NCI-H526 treated with DMSO at 0.1 percent for 48 hours (cell line): ENCODE measurements at regions not wholly inside any gene's neighbourhood (a gene's known extent, or its start where the extent isn't known, plus 50 kb on each side); places are given as distances from the start of the nearest gene placed in this dataset.
"Not testable (repeated sequence)": the region's sequence is repeated elsewhere in the genome, so short reads cannot be mapped to it uniquely, and the experiment has no call there.

ENCODE experiments used
- DNase-seq: peaks from one replicate; lab custom pipeline; 2025; lab: John Stamatoyannopoulos, UW

GRCh38 chr1:244297087-244297486, 154.6 kb downstream of the ADSS2 start:
- no peak for DNase-seq

DNA sequence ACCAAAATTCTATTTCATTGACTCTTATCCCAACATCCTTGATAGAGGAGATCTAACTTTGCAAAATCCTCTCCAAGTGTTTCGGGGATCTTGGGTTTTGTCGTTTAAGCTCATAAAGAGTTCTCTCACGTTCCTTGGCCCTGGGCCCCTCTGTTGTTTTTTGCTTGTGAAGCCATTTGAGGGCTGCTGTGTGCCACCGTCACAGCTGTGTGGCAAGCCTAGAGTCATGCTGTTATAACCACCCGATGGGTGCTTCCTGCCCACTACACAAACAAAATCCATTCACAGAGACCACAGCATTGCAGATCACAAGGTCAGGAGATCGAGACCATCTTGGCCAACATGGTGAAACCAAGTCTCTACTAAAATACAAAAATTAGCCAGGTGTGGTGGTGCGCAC, 154.1 kb downstream of the ADSS2 start:
- DNase-seq: no peak

DNA sequence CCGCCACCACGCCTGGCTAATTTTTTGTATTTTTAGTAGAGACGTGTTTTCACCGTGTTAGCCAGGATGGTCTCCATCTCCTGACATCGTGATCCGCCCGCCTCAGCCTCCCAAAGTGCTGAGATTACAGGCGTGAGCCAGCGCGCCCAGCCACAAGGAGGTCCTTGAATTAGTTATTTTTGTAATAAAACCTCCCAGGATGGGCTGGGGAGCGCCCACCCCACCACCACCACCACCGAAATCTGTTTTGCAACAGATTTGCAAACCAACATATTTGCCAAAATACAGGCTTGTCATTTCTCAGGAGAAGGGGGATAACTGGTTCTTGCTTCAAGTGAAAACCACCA, 151.7 kb downstream of the ADSS2 start:
- not testable (repeated sequence) for DNase-seq

DNA sequence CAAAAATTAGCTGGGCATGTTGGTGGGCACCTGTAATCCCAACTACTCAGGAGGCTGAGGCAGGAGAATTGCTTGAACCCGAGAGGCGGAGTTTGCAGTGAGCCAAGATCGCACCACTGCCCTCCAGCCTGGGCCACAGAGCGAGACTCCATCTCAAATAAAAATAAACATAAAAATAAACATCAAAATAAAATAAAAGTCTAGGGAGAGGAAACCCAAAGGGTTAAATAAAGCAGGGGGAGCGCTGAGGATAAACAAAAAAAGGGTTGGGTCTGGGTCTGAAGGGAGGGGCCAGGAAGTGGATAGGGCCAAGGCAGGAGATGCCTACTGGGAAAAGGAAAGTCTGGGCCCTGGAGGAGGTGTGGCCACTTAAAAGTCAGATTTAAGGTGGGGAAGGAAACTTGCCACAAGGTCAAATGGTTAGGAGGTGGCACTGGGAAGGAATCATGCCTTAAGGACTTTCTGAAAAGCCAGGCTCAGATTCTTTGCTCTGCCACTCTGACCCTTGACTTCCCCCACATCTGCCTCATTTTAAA, 150.0 kb downstream of the ADSS2 start:
- DNase-seq: no peak

DNA sequence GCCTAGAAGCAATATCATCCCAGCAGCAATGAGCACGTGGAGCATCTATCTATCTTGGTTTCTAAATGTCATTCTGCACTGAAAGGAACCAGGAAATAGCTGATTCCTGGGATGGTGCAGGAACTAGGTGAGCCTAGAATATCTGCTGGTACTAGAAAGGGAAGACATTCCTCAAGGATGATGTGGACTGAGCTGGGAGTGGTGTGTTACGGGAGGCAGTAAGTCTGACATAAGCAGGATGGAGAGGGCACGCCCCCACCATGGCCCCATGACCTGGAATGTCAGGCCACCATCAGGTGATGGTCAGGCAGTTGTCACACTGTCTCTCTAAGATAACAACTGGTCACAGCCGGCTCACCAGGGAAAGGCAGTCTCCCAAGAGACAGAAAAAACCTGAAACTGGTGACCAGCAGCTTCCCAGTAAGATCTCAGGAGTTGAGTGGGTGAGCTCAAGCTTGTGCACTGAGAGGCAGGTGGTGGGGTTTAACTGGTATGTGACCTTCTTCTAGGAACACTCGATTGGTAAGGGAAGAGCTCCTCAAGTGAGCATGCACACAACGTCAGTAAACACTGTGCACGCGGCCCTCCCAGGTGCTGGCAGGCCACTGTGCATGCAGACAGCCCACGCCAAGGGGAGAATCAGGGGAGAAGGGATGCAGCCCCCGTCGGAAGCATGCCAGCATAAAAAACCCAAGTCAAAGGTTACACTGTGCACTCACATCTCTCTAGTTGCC, 148.7 kb downstream of the ADSS2 start:
- no peak for DNase-seq

GRCh38 chr1:244303610-244303969, 148.1 kb downstream of the ADSS2 start:
- DNase-seq: no peak

GRCh38 chr1:244304156-244304555, 147.6 kb downstream of the ADSS2 start:
- DNase-seq: peak; percentile 81

DNA sequence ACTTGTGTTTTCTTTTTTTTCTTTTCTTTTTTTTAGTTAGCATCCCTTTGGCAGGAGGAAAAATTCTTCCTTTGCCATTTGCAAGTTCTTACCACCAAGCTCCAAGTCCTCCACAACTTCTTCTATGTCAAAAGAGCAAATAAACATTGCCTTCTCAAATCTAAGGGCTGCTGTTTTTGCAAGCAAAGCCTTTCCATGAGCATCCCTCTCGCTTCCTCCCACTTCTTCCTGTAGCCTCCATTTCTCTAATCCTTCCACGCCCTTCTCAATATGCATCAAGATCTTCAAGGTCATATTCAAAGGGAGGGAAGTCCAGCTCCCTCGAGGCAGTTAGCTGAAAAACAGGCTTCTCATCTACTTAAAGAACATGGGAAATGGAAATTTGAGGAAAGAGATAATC, 147.1 kb downstream of the ADSS2 start:
- DNase-seq: no peak

- DNase-seq: no peak
Measured at GRCh38 chr1:244305776-244306341, 145.8 kb downstream of the ADSS2 start.

DNA sequence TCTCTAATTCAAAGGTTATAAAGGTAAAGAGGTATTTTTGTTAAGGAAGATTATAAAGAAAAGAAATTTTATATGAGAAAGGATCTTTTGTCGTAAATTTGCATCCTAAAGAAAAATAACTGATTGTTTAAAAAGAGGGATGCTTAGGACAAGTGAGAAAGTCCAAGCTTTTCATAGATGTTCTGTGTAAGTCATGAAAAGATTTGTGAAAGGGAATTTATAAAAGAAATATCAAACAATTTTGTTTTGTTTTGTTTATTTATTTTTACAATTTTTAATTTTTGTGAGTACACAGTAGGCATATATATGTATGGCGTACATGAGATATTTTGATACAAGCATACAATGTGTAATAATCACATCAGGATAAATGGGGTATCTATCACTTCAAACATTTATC, 145.2 kb downstream of the ADSS2 start:
- DNase-seq: no peak

DNA sequence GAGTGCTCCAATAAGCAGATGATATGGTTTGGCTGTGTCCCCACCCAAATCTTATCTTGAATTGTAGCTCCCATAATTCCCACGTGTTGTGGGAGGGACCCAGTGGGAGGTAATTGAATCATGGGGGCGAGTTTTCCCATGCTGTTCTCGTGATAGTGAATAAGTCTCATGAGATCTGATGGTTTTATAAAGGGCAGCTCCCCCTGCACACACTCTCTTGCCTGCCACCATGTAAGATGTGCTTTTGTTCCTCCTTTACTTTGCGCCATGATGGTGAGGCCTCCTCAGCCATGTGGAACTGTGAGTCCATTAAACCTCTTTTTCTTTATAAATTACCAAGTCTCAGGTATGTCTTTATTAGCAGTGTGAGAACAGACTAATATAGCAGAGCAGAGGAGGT, 142.5 kb downstream of the ADSS2 start:
- not testable (repeated sequence) for DNase-seq

DNA sequence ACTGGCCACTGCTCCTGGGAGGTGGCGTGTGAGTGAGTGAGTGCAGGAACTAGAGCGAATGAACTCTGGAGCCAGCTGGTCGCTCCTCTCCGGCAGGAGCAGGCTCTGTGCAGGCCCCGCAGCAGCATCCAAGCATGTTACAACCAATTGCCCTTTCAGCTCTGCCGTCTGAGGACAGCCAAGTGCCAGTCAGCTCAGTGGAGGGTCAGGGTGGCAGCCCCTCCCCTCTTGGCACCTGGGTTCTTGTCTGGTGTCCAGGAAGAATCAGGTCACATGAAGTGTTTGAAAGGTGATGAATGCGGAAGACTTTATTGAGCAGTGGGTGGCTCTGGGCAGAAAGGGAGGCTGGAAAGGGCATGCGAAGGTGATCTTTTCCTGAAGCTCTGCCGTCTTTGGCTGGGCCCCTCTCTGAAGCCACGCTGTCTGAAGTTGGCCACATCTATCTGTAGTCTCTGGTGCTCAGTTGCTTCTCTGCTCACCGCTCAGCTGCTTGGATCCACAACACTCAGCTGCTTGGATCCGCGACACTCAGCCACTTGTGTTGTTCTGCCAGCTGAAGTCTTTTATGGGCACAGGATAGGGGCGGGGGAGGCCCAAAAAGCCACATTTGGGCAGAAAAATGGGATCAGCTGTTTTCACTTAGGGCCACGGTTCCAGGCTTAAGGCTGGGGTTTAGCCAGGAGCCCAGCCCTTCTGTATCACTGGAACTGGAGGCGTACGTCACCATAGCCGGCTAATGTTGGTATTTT, 139.8 kb downstream of the ADSS2 start:
- DNase-seq: no peak

- DNase-seq: no peak
Measured at GRCh38 chr1:244313346-244313745, 138.4 kb downstream of the ADSS2 start.

DNA sequence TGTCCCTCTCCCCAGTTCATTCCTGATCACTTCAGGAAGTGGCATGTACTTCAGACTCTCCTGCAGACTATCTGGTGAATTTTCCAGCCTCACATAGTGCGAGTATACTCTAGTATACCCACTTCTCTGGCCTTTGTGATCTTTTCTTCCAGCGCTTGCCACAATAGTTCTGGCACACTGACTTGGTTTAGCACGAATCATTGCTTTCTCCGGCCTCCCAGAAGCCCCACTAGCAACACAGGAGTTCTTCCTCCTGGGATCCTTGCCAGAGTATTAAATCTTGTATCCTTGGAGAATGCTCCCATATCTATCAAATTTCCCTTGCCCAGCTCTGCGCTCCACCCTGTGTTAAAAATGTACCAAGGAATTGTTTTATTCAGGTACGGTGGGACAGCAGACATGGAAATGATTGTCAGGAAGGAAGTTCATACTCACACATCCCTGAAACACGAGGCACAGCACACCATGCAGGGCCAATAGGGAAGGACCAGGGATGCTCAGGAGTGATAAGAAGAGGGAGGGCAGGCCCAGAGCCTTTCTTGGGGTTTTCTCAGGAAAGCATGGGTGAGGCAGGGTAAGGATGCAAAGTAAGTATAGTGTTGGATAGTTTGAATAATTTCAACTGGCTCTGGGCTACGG, 136.7 kb downstream of the ADSS2 start:
- DNase-seq: no peak

DNA sequence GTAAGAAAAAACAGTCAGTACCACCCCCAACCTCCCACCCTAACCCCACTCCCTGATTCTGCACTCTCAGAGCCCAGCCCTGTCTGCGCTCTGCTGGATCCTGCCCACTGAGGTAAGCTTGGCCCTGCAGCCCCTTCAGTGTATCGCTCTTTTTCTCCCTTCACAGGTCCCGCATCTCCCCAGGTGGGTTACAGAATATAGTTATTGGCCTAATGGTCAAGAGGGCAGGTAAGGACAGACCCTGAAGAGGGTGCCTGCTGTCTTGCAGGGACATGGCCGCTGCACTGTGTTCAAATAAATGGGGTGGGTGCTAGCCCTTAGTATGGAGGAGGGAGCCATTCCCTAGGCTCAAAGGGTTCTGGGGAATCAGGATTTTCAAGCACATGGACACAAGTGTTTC, 135.7 kb downstream of the ADSS2 start:
- no peak for DNase-seq

DNA sequence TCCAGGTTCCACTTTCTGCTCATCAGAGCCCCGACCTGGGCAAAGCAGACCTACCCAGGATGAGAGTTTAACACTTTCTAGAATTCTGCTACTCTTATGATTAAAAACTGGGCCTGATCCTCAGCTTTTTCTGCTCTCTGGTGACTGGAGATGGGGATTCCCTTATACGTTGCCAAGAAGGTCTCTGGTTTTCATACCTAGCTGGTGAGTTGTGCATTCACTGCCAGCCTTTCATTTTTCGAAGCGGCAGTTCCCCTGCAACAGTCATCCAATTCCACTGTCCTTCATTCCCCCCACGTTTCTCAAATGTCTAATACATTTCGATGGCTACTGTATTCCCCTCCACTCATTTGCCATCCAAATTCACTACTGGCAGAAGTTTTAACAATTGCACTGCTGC, 135.3 kb downstream of the ADSS2 start:
- peak; percentile 34 for DNase-seq

GRCh38 chr1:244316986-244317655, 134.6 kb downstream of the ADSS2 start:
- DNase-seq: no peak

DNA sequence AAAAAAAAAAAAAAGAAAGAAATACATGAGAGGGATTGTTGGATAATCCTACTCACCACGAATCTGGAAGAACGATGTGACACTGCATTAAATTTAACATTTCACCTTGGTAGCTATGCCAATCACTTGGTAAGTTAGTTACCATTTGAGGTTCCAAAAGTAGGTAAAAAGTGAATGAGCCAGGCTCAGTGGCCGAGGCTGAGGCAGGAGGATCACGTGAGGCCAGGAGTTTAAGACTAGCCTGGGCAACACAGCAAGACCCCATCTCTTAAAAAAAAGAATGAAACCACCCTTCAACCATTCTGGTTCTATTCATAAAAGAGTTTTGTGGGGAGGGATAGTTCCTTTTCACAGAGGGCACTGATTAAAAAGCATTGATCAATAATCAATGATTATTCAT, 133.6 kb downstream of the ADSS2 start:
- DNase-seq: no peak

DNA sequence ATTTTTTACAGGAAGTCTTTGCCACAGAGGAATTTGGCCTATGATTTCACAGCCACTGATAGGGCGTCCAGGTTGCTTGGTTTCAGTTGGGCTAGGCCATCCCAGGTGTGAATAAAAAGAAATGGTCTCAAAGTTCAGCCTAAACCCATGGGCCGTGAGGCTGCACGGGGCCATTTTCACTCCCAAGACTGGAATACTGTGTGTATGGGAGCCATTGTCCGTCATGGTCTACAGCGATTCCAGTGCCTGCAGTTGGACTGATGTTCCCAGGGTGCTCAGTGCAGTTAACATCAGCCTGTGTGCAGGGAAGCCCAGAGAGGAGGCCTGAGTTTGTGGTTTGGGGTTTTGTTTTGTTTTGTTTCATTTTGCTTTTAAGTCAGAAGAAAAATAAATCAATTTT, 133.2 kb downstream of the ADSS2 start:
- DNase-seq: no peak

DNA sequence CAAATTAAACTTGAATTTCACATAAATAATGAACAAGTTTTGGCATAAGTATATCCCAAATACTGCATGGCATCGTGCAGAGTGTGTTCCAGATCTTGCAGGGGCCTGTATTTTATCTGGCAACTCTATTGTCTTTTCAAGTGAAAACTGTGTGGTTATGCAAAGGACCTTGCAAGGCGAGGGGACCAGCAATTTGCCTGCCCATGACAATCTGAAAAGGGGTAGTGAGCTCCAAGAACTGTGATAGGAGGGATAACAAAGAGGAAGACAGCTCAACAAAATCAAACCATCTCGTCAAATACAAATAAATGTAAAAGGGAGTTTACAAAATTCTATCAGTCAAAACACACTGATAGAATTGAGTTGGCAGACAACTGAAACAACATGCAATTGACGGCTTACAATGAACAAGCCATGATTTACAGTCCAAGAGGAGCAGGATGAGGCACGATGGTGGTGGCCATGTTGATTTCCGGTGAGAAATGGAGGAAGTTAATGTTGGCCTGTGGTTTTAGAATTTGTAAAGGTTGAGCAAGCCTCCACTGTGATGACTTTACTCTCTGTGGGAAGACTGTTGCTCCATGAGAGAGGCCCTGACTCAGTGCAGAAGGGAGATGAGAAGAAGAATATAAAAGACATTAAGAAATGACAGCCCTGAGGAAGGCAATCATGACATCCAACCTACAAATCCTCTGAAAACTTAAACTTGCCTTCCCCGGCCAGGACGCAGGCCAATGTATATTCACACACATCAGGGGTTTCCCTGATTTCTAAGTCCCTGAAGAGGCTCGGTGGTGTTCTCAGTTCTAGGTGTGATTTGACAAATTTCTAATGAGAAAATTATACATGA, 132.2 kb downstream of the ADSS2 start:
- peak; percentile 28 for DNase-seq

DNA sequence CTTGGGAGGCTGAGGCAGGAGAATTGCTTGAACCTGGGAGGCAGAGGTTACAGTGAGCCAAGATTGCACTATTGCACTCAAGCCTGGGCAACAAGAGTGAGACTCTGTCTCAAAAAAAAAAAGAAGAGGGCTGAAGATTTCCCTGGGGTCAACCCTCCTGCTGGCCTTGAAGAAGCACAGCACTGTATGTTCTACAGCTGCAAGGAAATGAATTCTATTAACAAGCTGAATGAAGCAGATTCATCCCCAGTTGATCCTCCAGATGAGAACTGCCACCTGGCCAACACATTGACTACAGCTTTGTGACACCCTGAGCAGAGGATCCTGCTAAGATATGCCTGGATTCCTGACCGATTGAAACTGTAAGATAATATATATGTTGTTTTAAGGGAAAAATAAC, 129.5 kb downstream of the ADSS2 start:
- DNase-seq: no peak
